ENCODE measurements at regions not wholly inside any gene's neighbourhood (a gene's known extent, or its start where the extent isn't known, plus 50 kb on each side); places are given as distances from the start of the nearest gene placed in this dataset.

- Histone ChIP-seq H3K36me3 (ENCODE audit: control insufficient read depth, insufficient read depth, low read length) (no peaks in the 10 kb centered on the region), H3K9ac (ENCODE audit: low read length) (no peak overlapping the region)
Observed at GRCh38 chr10:57008189-57008588, 647.1 kb upstream of the ZWINT start.

GRCh38 chr10:56991591-56992069 lies 630.6 kb upstream of the ZWINT start:
- H3K27me3 ChIP-seq (ENCODE audit: control insufficient read depth, insufficient read depth, low read length): no peaks in the 10 kb centered on the region
- H3K27ac ChIP-seq (ENCODE audit: low read depth, low read length): no peak overlapping the region
- no peaks in the 10 kb centered on the region for H3K4me1 ChIP-seq (ENCODE audit: control insufficient read depth, insufficient read depth, low read length)
- no peak overlapping the region for H3K9ac ChIP-seq (ENCODE audit: low read length)
- no peak overlapping the region for H3K4me3 ChIP-seq (ENCODE audit: low read length)
- H3K36me3 ChIP-seq (ENCODE audit: control insufficient read depth, insufficient read depth, low read length): no peaks in the 10 kb centered on the region

More at GRCh38 chr10:57008189-57008588, 647.1 kb upstream of the ZWINT start:
- H3K27ac ChIP-seq (ENCODE audit: low read depth, low read length): no peak overlapping the region
- no peak overlapping the region for H3K4me3 ChIP-seq (ENCODE audit: low read length)
- no peaks in the 10 kb centered on the region for H3K27me3 ChIP-seq (ENCODE audit: control insufficient read depth, insufficient read depth, low read length)
- no peaks in the 10 kb centered on the region for H3K4me1 ChIP-seq (ENCODE audit: control insufficient read depth, insufficient read depth, low read length)

GRCh38 chr10:56975513-56975912 lies 614.5 kb upstream of the ZWINT start:
- no peak overlapping the region for H3K9ac ChIP-seq (ENCODE audit: low read length)
- no peaks in the 10 kb centered on the region for H3K36me3 ChIP-seq (ENCODE audit: control insufficient read depth, insufficient read depth, low read length)
- no peaks in the 10 kb centered on the region for H3K4me1 ChIP-seq (ENCODE audit: control insufficient read depth, insufficient read depth, low read length)
- H3K4me3 ChIP-seq (ENCODE audit: low read length): no peak overlapping the region
- H3K27ac ChIP-seq (ENCODE audit: low read depth, low read length): no peak overlapping the region
- no peaks in the 10 kb centered on the region for H3K27me3 ChIP-seq (ENCODE audit: control insufficient read depth, insufficient read depth, low read length)

- H3K4me3 ChIP-seq (ENCODE audit: low read length): no peak overlapping the region
- H3K9ac ChIP-seq (ENCODE audit: low read length): no peak overlapping the region
- H3K27ac ChIP-seq (ENCODE audit: low read depth, low read length): no peak overlapping the region
- H3K36me3 ChIP-seq (ENCODE audit: control insufficient read depth, insufficient read depth, low read length): no peaks in the 10 kb centered on the region
- H3K27me3 ChIP-seq (ENCODE audit: control insufficient read depth, insufficient read depth, low read length): no peaks in the 10 kb centered on the region
- H3K4me1 ChIP-seq (ENCODE audit: control insufficient read depth, insufficient read depth, low read length): no peaks in the 10 kb centered on the region
Observed at GRCh38 chr10:56973766-56974165, 612.7 kb upstream of the ZWINT start.

GRCh38 chr10:56943221-56943755 lies 582.2 kb upstream of the ZWINT start:
- Histone ChIP-seq H3K27ac (ENCODE audit: low read depth, low read length) (no peak overlapping the region), H3K4me3 (ENCODE audit: low read length) (no peak overlapping the region), H3K27me3 (ENCODE audit: control insufficient read depth, insufficient read depth, low read length) (no peaks in the 10 kb centered on the region), H3K36me3 (ENCODE audit: control insufficient read depth, insufficient read depth, low read length) (no peaks in the 10 kb centered on the region), H3K9ac (ENCODE audit: low read length) (no peak overlapping the region), H3K4me1 (ENCODE audit: control insufficient read depth, insufficient read depth, low read length) (no peaks in the 10 kb centered on the region)

GRCh38 chr10:56934515-56934914 lies 573.5 kb upstream of the ZWINT start:
- Histone ChIP-seq H3K4me3 (ENCODE audit: low read length) (no peak overlapping the region), H3K27me3 (ENCODE audit: control insufficient read depth, insufficient read depth, low read length) (no peaks in the 10 kb centered on the region), H3K36me3 (ENCODE audit: control insufficient read depth, insufficient read depth, low read length) (no peaks in the 10 kb centered on the region), H3K9ac (ENCODE audit: low read length) (no peak overlapping the region), H3K4me1 (ENCODE audit: control insufficient read depth, insufficient read depth, low read length) (no peaks in the 10 kb centered on the region), H3K27ac (ENCODE audit: low read depth, low read length) (no peak overlapping the region)

GRCh38 chr10:56928714-56929113 lies 567.7 kb upstream of the ZWINT start:
- Histone ChIP-seq H3K4me3 (ENCODE audit: low read length) (no peak overlapping the region), H3K27me3 (ENCODE audit: control insufficient read depth, insufficient read depth, low read length) (no peaks in the 10 kb centered on the region), H3K4me1 (ENCODE audit: control insufficient read depth, insufficient read depth, low read length) (no peaks in the 10 kb centered on the region), H3K36me3 (ENCODE audit: control insufficient read depth, insufficient read depth, low read length) (no peaks in the 10 kb centered on the region), H3K27ac (ENCODE audit: low read depth, low read length) (no peak overlapping the region), H3K9ac (ENCODE audit: low read length) (no peak overlapping the region)

GRCh38 chr10:56927701-56928100 lies 566.6 kb upstream of the ZWINT start:
- Histone ChIP-seq H3K9ac (ENCODE audit: low read length) (no peak overlapping the region), H3K36me3 (ENCODE audit: control insufficient read depth, insufficient read depth, low read length) (no peaks in the 10 kb centered on the region), H3K4me1 (ENCODE audit: control insufficient read depth, insufficient read depth, low read length) (no peaks in the 10 kb centered on the region), H3K4me3 (ENCODE audit: low read length) (no peak overlapping the region), H3K27me3 (ENCODE audit: control insufficient read depth, insufficient read depth, low read length) (no peaks in the 10 kb centered on the region), H3K27ac (ENCODE audit: low read depth, low read length) (no peak overlapping the region)

GRCh38 chr10:56920601-56921261 lies 559.7 kb upstream of the ZWINT start:
- no peak overlapping the region for H3K27ac ChIP-seq (ENCODE audit: low read depth, low read length)
- no peak overlapping the region for H3K9ac ChIP-seq (ENCODE audit: low read length)
- H3K4me1 ChIP-seq (ENCODE audit: control insufficient read depth, insufficient read depth, low read length): no peaks in the 10 kb centered on the region
- H3K36me3 ChIP-seq (ENCODE audit: control insufficient read depth, insufficient read depth, low read length): no peaks in the 10 kb centered on the region
- H3K27me3 ChIP-seq (ENCODE audit: control insufficient read depth, insufficient read depth, low read length): no peaks in the 10 kb centered on the region
- no peak overlapping the region for H3K4me3 ChIP-seq (ENCODE audit: low read length)

GRCh38 chr10:56912043-56912442 lies 551.0 kb upstream of the ZWINT start:
- H3K4me1 ChIP-seq (ENCODE audit: control insufficient read depth, insufficient read depth, low read length): no peaks in the 10 kb centered on the region

GRCh38 chr10:56905051-56905450 lies 544.0 kb upstream of the ZWINT start:
- H3K9ac ChIP-seq (ENCODE audit: low read length): no peak overlapping the region
- H3K36me3 ChIP-seq (ENCODE audit: control insufficient read depth, insufficient read depth, low read length): no peaks in the 10 kb centered on the region
- H3K4me1 ChIP-seq (ENCODE audit: control insufficient read depth, insufficient read depth, low read length): no peaks in the 10 kb centered on the region
- no peak overlapping the region for H3K27ac ChIP-seq (ENCODE audit: low read depth, low read length)
- no peaks in the 10 kb centered on the region for H3K27me3 ChIP-seq (ENCODE audit: control insufficient read depth, insufficient read depth, low read length)
- no peak overlapping the region for H3K4me3 ChIP-seq (ENCODE audit: low read length)

More at GRCh38 chr10:56912043-56912442, 551.0 kb upstream of the ZWINT start:
- H3K9ac ChIP-seq (ENCODE audit: low read length): no peak overlapping the region
- H3K36me3 ChIP-seq (ENCODE audit: control insufficient read depth, insufficient read depth, low read length): no peaks in the 10 kb centered on the region
- H3K27me3 ChIP-seq (ENCODE audit: control insufficient read depth, insufficient read depth, low read length): no peaks in the 10 kb centered on the region
- no peak overlapping the region for H3K27ac ChIP-seq (ENCODE audit: low read depth, low read length)
- no peak overlapping the region for H3K4me3 ChIP-seq (ENCODE audit: low read length)

- Histone ChIP-seq H3K27ac (ENCODE audit: low read depth, low read length) (no peak overlapping the region), H3K36me3 (ENCODE audit: control insufficient read depth, insufficient read depth, low read length) (no peaks in the 10 kb centered on the region), H3K27me3 (ENCODE audit: control insufficient read depth, insufficient read depth, low read length) (no peaks in the 10 kb centered on the region), H3K4me1 (ENCODE audit: control insufficient read depth, insufficient read depth, low read length) (no peaks in the 10 kb centered on the region), H3K9ac (ENCODE audit: low read length) (no peak overlapping the region), H3K4me3 (ENCODE audit: low read length) (no peak overlapping the region)
Observed at GRCh38 chr10:56902554-56902953, 541.5 kb upstream of the ZWINT start.

- H3K9ac ChIP-seq (ENCODE audit: low read length): no peak overlapping the region
- H3K4me3 ChIP-seq (ENCODE audit: low read length): no peak overlapping the region
- no peaks in the 10 kb centered on the region for H3K36me3 ChIP-seq (ENCODE audit: control insufficient read depth, insufficient read depth, low read length)
- H3K4me1 ChIP-seq (ENCODE audit: control insufficient read depth, insufficient read depth, low read length): no peaks in the 10 kb centered on the region
- no peaks in the 10 kb centered on the region for H3K27me3 ChIP-seq (ENCODE audit: control insufficient read depth, insufficient read depth, low read length)
- H3K27ac ChIP-seq (ENCODE audit: low read depth, low read length): no peak overlapping the region
Observed at GRCh38 chr10:56895306-56895705, 534.2 kb upstream of the ZWINT start.

All from rectal smooth muscle tissue (tissue), 1 donor.